ENCODE measurements at regions not wholly inside any gene's neighbourhood (a gene's known extent, or its start where the extent isn't known, plus 50 kb on each side); places are given as distances from the start of the nearest gene placed in this dataset.
"Not testable (repeated sequence)": the region's sequence is repeated elsewhere in the genome, so short reads cannot be mapped to it uniquely, and the experiment has no call there.

DNA sequence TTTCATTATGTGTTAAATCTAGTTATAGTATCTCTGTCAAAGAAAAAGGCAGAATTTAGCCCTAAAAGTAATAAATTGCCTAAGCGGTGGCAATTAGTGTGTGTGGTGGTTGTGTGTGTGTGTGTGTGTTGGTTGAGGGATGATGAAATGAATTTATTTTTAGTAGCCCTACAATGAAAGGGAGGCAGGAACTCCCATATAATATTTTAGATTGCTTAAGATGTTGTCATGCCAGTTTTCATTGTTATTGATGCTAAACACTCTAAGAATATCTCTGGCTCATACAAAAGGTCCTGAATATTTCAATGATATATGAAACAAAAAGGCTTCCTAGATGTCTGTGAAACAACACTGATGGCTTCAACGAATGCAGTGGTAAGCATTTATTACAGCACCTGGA lies 140.6 kb upstream of the TBC1D5 start:
- H3K27ac Mint-ChIP-seq: no peak overlapping the region
- DNase-seq (no peak), ATAC-seq (no peak)
- H3K9me3 Mint-ChIP-seq: no peaks in the 10 kb centered on the region
- no peak overlapping the region for H3K4me3 Mint-ChIP-seq
- no peaks in the 10 kb centered on the region for H3K36me3 Mint-ChIP-seq
- no peaks in the 10 kb centered on the region for H3K4me1 Mint-ChIP-seq
- POLR2A ChIA-PET: no interaction called here
- peaks cover 0 to 4% (median 0%) of the 10 kb centered on the region in 5 donors for H3K27me3 Mint-ChIP-seq

DNA sequence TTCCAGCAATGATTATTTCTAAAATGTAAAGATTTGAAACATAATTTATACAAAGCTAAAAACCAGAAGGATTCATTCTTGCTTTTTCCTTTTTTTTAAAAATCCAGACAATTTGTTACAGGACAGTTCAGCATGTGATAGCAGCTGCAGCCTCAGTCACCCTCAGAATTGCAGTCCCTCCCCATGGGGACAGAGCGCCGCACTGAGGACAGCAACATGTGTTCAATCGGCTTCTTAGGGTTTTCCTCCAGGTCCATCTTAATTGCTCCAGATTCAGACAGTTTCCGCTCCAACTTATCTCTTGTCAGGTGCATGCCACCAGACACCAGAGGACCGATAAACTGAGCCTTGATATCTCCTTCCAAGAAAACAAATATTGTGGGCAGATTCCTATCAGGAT lies 134.9 kb upstream of the TBC1D5 start:
- POLR2A ChIA-PET: no interaction called here
- Mint-ChIP-seq H3K4me1 (no peaks in the 10 kb centered on the region), H3K27ac (no peak overlapping the region), H3K36me3 (no peaks in the 10 kb centered on the region), H3K27me3 (peaks cover 0 to 8% (median 2%) of the 10 kb centered on the region in 5 donors), H3K4me3 (no peak overlapping the region), H3K9me3 (no peaks in the 10 kb centered on the region)
- DNase-seq (no peak), ATAC-seq (no peak)

- H3K27ac Mint-ChIP-seq: no peak overlapping the region
- no peaks in the 10 kb centered on the region for H3K36me3 Mint-ChIP-seq
- no peaks in the 10 kb centered on the region for H3K9me3 Mint-ChIP-seq
- peaks cover 0 to 8% (median 4%) of the 10 kb centered on the region in 5 donors for H3K27me3 Mint-ChIP-seq
- no peaks in the 10 kb centered on the region for H3K4me1 Mint-ChIP-seq
- ATAC-seq (no peak), DNase-seq (no peak)
- POLR2A ChIA-PET: no interaction called here
- no peak overlapping the region for H3K4me3 Mint-ChIP-seq
Measured at GRCh38 chr3:17874636-17875035, 132.2 kb upstream of the TBC1D5 start.

DNA sequence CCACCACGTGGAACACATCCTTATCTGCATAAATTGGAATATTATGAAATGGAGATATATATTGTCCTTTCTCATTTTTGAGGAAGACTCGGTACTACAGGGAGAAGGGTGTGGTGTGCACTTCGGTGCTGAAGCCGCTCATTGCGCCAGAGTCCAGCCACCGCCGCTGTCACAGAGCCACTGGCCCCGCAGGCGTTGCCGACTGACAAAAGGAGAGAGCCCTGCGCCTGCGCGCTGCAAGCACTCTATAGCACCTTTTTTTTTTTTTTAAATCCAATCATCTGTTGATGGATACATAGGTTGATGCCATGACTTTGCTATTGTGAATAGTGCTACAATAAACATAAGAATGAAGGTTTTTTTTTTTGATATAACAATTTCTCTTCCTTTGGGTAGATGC lies 130.0 kb upstream of the TBC1D5 start:
- DNase-seq: no peak
- no peak for ATAC-seq
- Mint-ChIP-seq H3K27me3 (peaks cover 0 to 8% (median 2%) of the 10 kb centered on the region in 5 donors), H3K4me1 (no peaks in the 10 kb centered on the region), H3K9me3 (no peaks in the 10 kb centered on the region), H3K4me3 (no peak overlapping the region), H3K27ac (no peak overlapping the region), H3K36me3 (no peaks in the 10 kb centered on the region)
- POLR2A ChIA-PET: no interaction called here

DNA sequence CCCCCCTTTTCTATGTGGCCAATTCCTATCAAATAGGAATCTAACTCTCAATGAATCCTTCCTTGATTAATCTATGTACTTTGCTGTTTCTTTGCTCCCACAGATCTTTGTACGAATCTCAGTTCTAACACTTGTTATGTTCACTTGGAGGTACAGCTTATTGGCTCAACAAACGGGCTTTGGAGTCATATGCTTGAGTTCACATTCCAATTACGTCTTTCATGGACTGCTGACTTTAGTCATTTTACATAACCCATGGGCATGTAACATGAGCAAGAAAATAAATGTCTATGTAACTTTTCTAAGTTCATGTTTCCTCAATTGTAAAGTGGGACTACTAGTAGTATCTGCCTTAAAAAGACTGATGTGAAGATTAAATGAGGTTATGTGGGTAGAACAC lies 123.2 kb upstream of the TBC1D5 start:
- Mint-ChIP-seq H3K27ac (no peak overlapping the region), H3K4me3 (no peak overlapping the region), H3K4me1 (no peaks in the 10 kb centered on the region), H3K36me3 (peaks cover 0 to 5% (median 0%) of the 10 kb centered on the region in 3 donors), H3K9me3 (peaks cover 0 to 6% (median 0%) of the 10 kb centered on the region in 9 donors), H3K27me3 (peaks cover 0 to 16% (median 3%) of the 10 kb centered on the region in 5 donors)
- POLR2A ChIA-PET: no interaction called here
- ATAC-seq (no peak), DNase-seq (no peak)

DNA sequence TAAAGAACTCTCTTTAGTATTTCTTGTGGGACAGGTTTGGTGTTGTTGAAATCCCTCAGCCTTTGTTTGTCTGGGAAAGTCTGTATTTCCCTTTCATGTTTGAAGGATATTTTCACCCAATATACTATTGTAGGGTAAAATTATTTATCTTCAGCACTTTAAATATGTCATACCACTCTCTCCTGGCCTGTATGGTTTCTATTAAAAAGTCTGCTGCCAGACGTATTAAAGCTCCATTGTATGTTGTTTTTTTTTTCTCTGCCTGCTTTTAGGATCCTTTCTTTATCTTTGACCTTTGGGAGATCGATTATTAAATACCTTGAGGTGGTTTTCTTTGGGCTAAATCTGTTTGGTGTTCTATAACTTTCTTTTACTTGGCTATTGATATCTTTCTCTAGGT lies 119.0 kb upstream of the TBC1D5 start:
- H3K27me3 Mint-ChIP-seq: peaks cover 0 to 16% (median 3%) of the 10 kb centered on the region in 5 donors
- no peak for ATAC-seq
- H3K27ac Mint-ChIP-seq: no peak overlapping the region
- H3K9me3 Mint-ChIP-seq: peaks cover 0 to 6% (median 0%) of the 10 kb centered on the region in 9 donors
- no peak for DNase-seq
- POLR2A ChIA-PET: no interaction called here
- peaks cover 0 to 5% (median 0%) of the 10 kb centered on the region in 3 donors for H3K36me3 Mint-ChIP-seq
- no peak overlapping the region for H3K4me3 Mint-ChIP-seq
- H3K4me1 Mint-ChIP-seq: no peaks in the 10 kb centered on the region

- POLR2A ChIA-PET, H3K27ac Mint-ChIP-seq, ATAC-seq, H3K9me3 Mint-ChIP-seq, H3K4me1 Mint-ChIP-seq, DNase-seq, H3K4me3 Mint-ChIP-seq, H3K36me3 Mint-ChIP-seq: not testable (repeated sequence)
- peaks cover 0 to 16% (median 3%) of the 10 kb centered on the region in 5 donors for H3K27me3 Mint-ChIP-seq
Measured at GRCh38 chr3:17860840-17861471, 118.5 kb upstream of the TBC1D5 start.

- H3K4me3 Mint-ChIP-seq: no peak overlapping the region
- no peaks in the 10 kb centered on the region for H3K4me1 Mint-ChIP-seq
- H3K9me3 Mint-ChIP-seq: peaks cover 0 to 6% (median 0%) of the 10 kb centered on the region in 9 donors
- DNase-seq (no peak), ATAC-seq (no peak)
- peaks cover 0 to 3% (median 0%) of the 10 kb centered on the region in 5 donors for H3K27me3 Mint-ChIP-seq
- POLR2A ChIA-PET: no interaction called here
- no peak overlapping the region for H3K27ac Mint-ChIP-seq
- H3K36me3 Mint-ChIP-seq: no peaks in the 10 kb centered on the region
Measured at GRCh38 chr3:17852217-17852616, 109.8 kb upstream of the TBC1D5 start.

DNA sequence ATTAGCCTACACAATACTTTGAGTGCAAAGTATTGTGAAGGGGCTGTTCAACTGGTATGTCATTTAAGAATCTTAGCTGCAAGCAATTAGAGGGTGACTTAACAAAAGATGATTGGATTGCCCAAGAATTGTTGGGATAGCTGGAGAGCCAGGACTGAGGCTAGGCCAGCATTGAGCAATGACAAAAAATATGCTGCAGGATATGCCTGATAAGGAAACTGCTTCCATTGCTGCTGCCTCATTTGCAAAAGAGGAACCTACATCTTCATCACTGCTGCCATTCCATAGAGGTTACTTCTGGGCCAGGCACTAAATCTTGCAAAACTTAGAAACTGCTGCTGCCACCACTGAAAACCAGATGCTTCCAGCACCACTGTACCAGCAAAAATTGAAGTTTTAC lies 108.0 kb upstream of the TBC1D5 start:
- Mint-ChIP-seq H3K27me3 (peaks cover 0 to 3% (median 0%) of the 10 kb centered on the region in 5 donors), H3K4me1 (no peaks in the 10 kb centered on the region), H3K27ac (no peak overlapping the region), H3K9me3 (no peaks in the 10 kb centered on the region), H3K36me3 (no peaks in the 10 kb centered on the region), H3K4me3 (no peak overlapping the region)
- POLR2A ChIA-PET: no interaction called here
- DNase-seq (no peak), ATAC-seq (no peak)

- no peak for DNase-seq
- H3K27ac Mint-ChIP-seq: no peak overlapping the region
- POLR2A ChIA-PET: no interaction called here
- H3K27me3 Mint-ChIP-seq: peaks cover 0 to 3% (median 0%) of the 10 kb centered on the region in 5 donors
- H3K36me3 Mint-ChIP-seq: no peaks in the 10 kb centered on the region
- H3K9me3 Mint-ChIP-seq: no peaks in the 10 kb centered on the region
- no peaks in the 10 kb centered on the region for H3K4me1 Mint-ChIP-seq
- no peak overlapping the region for H3K4me3 Mint-ChIP-seq
- no peak for ATAC-seq
Measured at GRCh38 chr3:17848102-17848501, 105.7 kb upstream of the TBC1D5 start.

DNA sequence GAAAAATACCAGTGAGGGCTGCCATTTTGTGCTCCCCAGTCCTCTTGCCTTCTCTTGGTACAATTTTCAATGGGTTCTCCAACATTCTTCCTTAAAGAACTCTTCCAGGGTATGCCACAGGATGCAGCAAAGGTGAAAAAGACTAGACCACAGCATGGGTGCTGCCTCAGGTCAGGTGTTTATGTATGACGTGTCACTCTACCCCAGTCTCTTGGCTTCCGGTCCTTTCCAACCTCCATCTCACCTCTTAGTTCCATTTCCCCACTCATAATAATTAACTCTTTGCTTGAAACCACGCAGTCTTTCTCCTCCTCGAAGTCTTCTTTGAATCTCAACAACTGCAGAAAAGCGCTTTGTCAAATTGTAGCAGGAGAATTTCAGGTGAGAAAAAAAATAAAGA lies 104.7 kb upstream of the TBC1D5 start:
- ATAC-seq: no peak
- no peak overlapping the region for H3K27ac Mint-ChIP-seq
- H3K4me3 Mint-ChIP-seq: no peak overlapping the region
- peaks cover 0 to 3% (median 0%) of the 10 kb centered on the region in 5 donors for H3K27me3 Mint-ChIP-seq
- no peaks in the 10 kb centered on the region for H3K9me3 Mint-ChIP-seq
- POLR2A ChIA-PET: no interaction called here
- no peaks in the 10 kb centered on the region for H3K36me3 Mint-ChIP-seq
- H3K4me1 Mint-ChIP-seq: no peaks in the 10 kb centered on the region
- no peak for DNase-seq

- Mint-ChIP-seq H3K36me3 (no peaks in the 10 kb centered on the region), H3K27ac (peak overlapping the region in 1 of 10 donors; percentile 32), H3K27me3 (peaks cover 0 to 3% (median 0%) of the 10 kb centered on the region in 5 donors), H3K9me3 (no peaks in the 10 kb centered on the region), H3K4me1 (no peaks in the 10 kb centered on the region), H3K4me3 (no peak overlapping the region)
- ATAC-seq: no peak
- DNase-seq: no peak
- POLR2A ChIA-PET: no interaction called here
Measured at GRCh38 chr3:17846466-17846865, 104.0 kb upstream of the TBC1D5 start.

DNA sequence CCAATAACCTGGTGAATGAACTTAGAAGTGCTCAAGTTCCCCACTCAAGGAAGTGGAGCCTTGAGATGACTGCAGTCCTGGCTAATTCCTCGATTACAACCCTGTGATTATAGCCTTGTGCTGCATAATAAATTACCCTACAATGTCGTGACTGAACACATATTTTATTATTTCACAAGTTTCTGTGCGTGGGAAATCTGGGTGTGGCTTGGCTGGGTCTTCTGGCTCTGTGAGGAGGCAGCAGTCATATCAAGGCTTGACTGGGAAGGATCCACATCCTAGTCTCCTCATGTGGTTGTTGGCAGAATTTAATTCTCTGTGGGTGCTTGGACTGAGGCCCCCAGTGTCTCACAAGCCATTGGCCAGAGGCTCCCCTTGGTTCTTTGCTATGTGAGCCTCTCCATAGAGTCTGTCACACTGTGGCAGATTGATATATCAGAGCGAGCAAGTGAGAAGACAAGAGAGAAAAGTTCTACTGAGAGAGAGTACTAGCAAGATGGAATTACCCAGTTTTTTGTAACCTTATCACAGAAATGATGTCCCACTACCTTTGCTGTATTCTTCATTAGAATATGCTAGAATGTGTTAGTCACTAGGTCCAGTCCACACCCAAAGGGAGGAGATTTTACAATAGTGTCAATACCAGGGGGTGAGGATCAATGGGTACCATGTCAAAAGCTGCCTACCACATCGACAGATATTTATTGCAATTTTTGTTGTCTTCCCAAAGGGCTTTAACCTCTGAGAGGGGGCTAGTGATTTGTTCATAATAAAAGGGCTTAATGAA lies 102.8 kb upstream of the TBC1D5 start:
- ATAC-seq: no peak
- H3K36me3 Mint-ChIP-seq: no peaks in the 10 kb centered on the region
- no peak overlapping the region for H3K27ac Mint-ChIP-seq
- H3K4me1 Mint-ChIP-seq: no peaks in the 10 kb centered on the region
- no peak for DNase-seq
- no peaks in the 10 kb centered on the region for H3K9me3 Mint-ChIP-seq
- POLR2A ChIA-PET: no interaction called here
- no peak overlapping the region for H3K4me3 Mint-ChIP-seq
- H3K27me3 Mint-ChIP-seq: peaks cover 0 to 3% (median 0%) of the 10 kb centered on the region in 5 donors

DNA sequence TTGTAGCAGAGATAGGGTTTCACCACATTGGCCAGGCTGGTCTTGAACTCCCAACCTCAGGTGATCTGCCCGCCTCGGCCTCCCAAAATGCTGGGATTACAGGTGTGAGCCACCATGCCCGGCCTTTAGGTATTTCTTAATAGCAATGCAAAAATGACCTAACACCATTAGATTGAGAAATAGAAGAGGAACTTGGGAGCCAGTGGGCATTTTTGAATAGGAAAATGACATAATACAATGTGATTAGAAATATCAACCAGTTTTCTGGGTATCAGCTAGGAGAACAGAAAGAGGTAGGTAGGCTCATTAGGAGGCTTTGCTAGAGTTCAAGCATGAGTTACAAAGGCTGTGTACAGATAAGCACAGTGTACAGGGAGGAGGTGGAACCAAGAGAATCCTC lies 101.8 kb upstream of the TBC1D5 start:
- peaks cover 0 to 3% (median 0%) of the 10 kb centered on the region in 5 donors for H3K27me3 Mint-ChIP-seq
- ATAC-seq (no peak), DNase-seq (no peak)
- H3K36me3 Mint-ChIP-seq: no peaks in the 10 kb centered on the region
- POLR2A ChIA-PET: no interaction called here
- H3K4me1 Mint-ChIP-seq: no peaks in the 10 kb centered on the region
- no peaks in the 10 kb centered on the region for H3K9me3 Mint-ChIP-seq
- H3K4me3 Mint-ChIP-seq: no peak overlapping the region
- H3K27ac Mint-ChIP-seq: no peak overlapping the region

Data from naive thymus-derived CD8-positive, alpha-beta T cell (primary cell).